DMS53 (cell line): ENCODE measurements at regions not wholly inside any gene's neighbourhood (a gene's known extent, or its start where the extent isn't known, plus 50 kb on each side); places are given as distances from the start of the nearest gene placed in this dataset.
A peak's percentile ranks its signal among the peaks of the same experiment; 100 is the strongest.

Source experiments
- DNase-seq: peaks from one replicate; lab custom pipeline; 2025; lab: John Stamatoyannopoulos, UW

GRCh38 chr2:219769090-219769910, 141.9 kb downstream of the SLC4A3 start:
- no peak for DNase-seq

- DNase-seq: peak; percentile 71
These were observed 144.7 kb downstream of the SLC4A3 start for GRCh38 chr2:219772103-219772635.

GRCh38 chr2:219772697-219773096, 145.3 kb downstream of the SLC4A3 start:
- no peak for DNase-seq

- peak; percentile 31 for DNase-seq
These were observed 148.1 kb downstream of the SLC4A3 start for GRCh38 chr2:219775506-219775905.

GRCh38 chr2:219777388-219777787, 150.0 kb downstream of the SLC4A3 start:
- DNase-seq: no peak

- no peak for DNase-seq
These were observed 150.8 kb downstream of the SLC4A3 start for GRCh38 chr2:219778189-219778588.

- no peak for DNase-seq
These were observed 155.4 kb downstream of the SLC4A3 start for GRCh38 chr2:219782737-219783348.

GRCh38 chr2:219783359-219783975, 156.0 kb downstream of the SLC4A3 start:
- DNase-seq: no peak

- DNase-seq: no peak
These were observed 156.7 kb downstream of the SLC4A3 start for GRCh38 chr2:219784178-219784577.

GRCh38 chr2:219789476-219789875, 162.0 kb downstream of the SLC4A3 start:
- no peak for DNase-seq

GRCh38 chr2:219792446-219792845, 165.0 kb downstream of the SLC4A3 start:
- DNase-seq: no peak

- no peak for DNase-seq
These were observed 171.0 kb downstream of the SLC4A3 start for GRCh38 chr2:219798430-219798829.

- DNase-seq: no peak
These were observed 175.9 kb downstream of the SLC4A3 start for GRCh38 chr2:219803294-219803693.

GRCh38 chr2:219810895-219811294, 183.5 kb downstream of the SLC4A3 start:
- DNase-seq: no peak

GRCh38 chr2:219812672-219813071, 185.2 kb downstream of the SLC4A3 start:
- DNase-seq: no peak

- DNase-seq: no peak
These were observed 193.3 kb downstream of the SLC4A3 start for GRCh38 chr2:219820767-219821166.

- DNase-seq: no peak
These were observed 196.1 kb downstream of the SLC4A3 start for GRCh38 chr2:219823574-219823973.

- no peak for DNase-seq
These were observed 197.6 kb downstream of the SLC4A3 start for GRCh38 chr2:219824996-219825395.

- DNase-seq: no peak
These were observed 200.7 kb downstream of the SLC4A3 start for GRCh38 chr2:219828127-219828526.

GRCh38 chr2:219829667-219830352, 202.4 kb downstream of the SLC4A3 start:
- DNase-seq: no peak

- no peak for DNase-seq
These were observed 202.9 kb downstream of the SLC4A3 start for GRCh38 chr2:219830353-219830738.

GRCh38 chr2:219831957-219832356, 204.5 kb downstream of the SLC4A3 start:
- no peak for DNase-seq
